Fibroblast of villous mesenchyme (primary cell): ENCODE measurements at regions not wholly inside any gene's neighbourhood (a gene's known extent, or its start where the extent isn't known, plus 50 kb on each side); places are given as distances from the start of the nearest gene placed in this dataset.
"Not testable (repeated sequence)": the region's sequence is repeated elsewhere in the genome, so short reads cannot be mapped to it uniquely, and the experiment has no call there.

Experiments
- DNase-seq: peaks from one replicate; pipeline ENCODE4 v3.0.0-alpha.2; 2010; ENCODE audit warnings: low read depth
- H3K4me3 ChIP-seq: 2 replicates; pipeline ENCODE4 v1.5.1; 2011; ENCODE audit warnings: low read depth, mild to moderate bottlenecking, low read length
- CTCF ChIP-seq: IDR thresholded peaks from 2 replicates; pipeline ENCODE4 v1.5.1; 2012; ENCODE audit warnings: low read depth, mild to moderate bottlenecking, low read length; ENCODE audit not compliant: insufficient read depth

- TF ChIP-seq CTCF, result no peak
- no peak for DNase-seq
- no peak overlapping the region for H3K4me3 ChIP-seq
Observed at GRCh38 chr9:25773805-25774204, 95.6 kb upstream of the TUSC1 start.

GRCh38 chr9:25755951-25756350, 77.7 kb upstream of the TUSC1 start:
- DNase-seq, result no peak
- no peak for TF ChIP-seq CTCF
- no peak overlapping the region for H3K4me3 ChIP-seq

- no peak for TF ChIP-seq CTCF
- no peak for DNase-seq
- no peak overlapping the region for H3K4me3 ChIP-seq
Observed at GRCh38 chr9:25752398-25752797, 74.2 kb upstream of the TUSC1 start.

GRCh38 chr9:25742256-25742655, 64.0 kb upstream of the TUSC1 start:
- no peak for DNase-seq
- no peak overlapping the region for H3K4me3 ChIP-seq
- no peak for TF ChIP-seq CTCF

GRCh38 chr9:25733336-25733982, 55.2 kb upstream of the TUSC1 start:
- TF ChIP-seq CTCF, result no peak

GRCh38 chr9:25731895-25732794, 53.9 kb upstream of the TUSC1 start:
- not testable (repeated sequence) for DNase-seq, H3K4me3 ChIP-seq

More at GRCh38 chr9:25733336-25733982, 55.2 kb upstream of the TUSC1 start:
- H3K4me3 ChIP-seq, result no peak overlapping the region
- DNase-seq, result no peak
